ENCODE measurements at regions not wholly inside any gene's neighbourhood (a gene's known extent, or its start where the extent isn't known, plus 50 kb on each side); places are given as distances from the start of the nearest gene placed in this dataset.

GRCh38 chr6:19156443-19156842 is 680.7 kb upstream of the ID4 start:
- TF ChIP-seq CTCF (IDR thresholded peaks at IDR 0.05; ENCODE audit: insufficient read depth, low read length, poor library complexity, severe bottlenecking) = no peak
- TF ChIP-seq EZH2phosphoT487 (conservative IDR thresholded peaks at IDR 0.05; ENCODE audit: low read length) = no peak
